Neural crest cell (in vitro differentiated cells): ENCODE measurements at regions not wholly inside any gene's neighbourhood (a gene's known extent, or its start where the extent isn't known, plus 50 kb on each side); places are given as distances from the start of the nearest gene placed in this dataset.

Source experiments
- DNase-seq: peaks from one replicate; pipeline ENCODE4 v3.0.0; 2021; ENCODE audit warnings: low read depth, mixed read lengths, low spot score
- H3K27ac Mint-ChIP-seq: one replicate; pipeline ENCODE4 v1.8.0; 2021; ENCODE audit warnings: mild to moderate bottlenecking, mixed read lengths; ENCODE audit not compliant: unreplicated experiment
- H3K27me3 Mint-ChIP-seq: 2 replicates; pipeline ENCODE4 v1.8.0; 2021; ENCODE audit warnings: low read depth, mild to moderate bottlenecking, mixed read lengths
- H3K36me3 Mint-ChIP-seq: 2 replicates; pipeline ENCODE4 v1.8.0; 2021; ENCODE audit warnings: low read depth, mild to moderate bottlenecking, mixed read lengths
- H3K4me1 Mint-ChIP-seq: 2 replicates; pipeline ENCODE4 v1.8.0; 2021; ENCODE audit warnings: mixed read lengths
- H3K4me3 Mint-ChIP-seq: one replicate; pipeline ENCODE4 v1.8.0; 2021; ENCODE audit warnings: mild to moderate bottlenecking, mixed read lengths
- H3K9me3 Mint-ChIP-seq: 2 replicates; pipeline ENCODE4 v1.8.0; 2021; ENCODE audit warnings: mixed read lengths
- CTCF ChIP-seq: fragments of 200-600 bp; sonication (generic); conservative IDR thresholded peaks from 2 replicates; pipeline ENCODE4 v1.5.0; 2021; ENCODE audit warnings: antibody characterized with exemption, mild to moderate bottlenecking

- H3K36me3 Mint-ChIP-seq: peaks cover 27% of the 10 kb centered on the region
- H3K4me1 Mint-ChIP-seq: no peaks in the 10 kb centered on the region
- no peak for TF ChIP-seq CTCF
- H3K27me3 Mint-ChIP-seq: no peaks in the 10 kb centered on the region
- H3K9me3 Mint-ChIP-seq: peaks cover 25% of the 10 kb centered on the region
- no peak overlapping the region for H3K4me3 Mint-ChIP-seq
- no peak overlapping the region for H3K27ac Mint-ChIP-seq
- DNase-seq: no peak
These were observed 1000.2 kb downstream of the TLE4 start for GRCh38 chr9:80571953-80572352.

GRCh38 chr9:80569236-80569635 lies 997.5 kb downstream of the TLE4 start:
- Mint-ChIP-seq H3K36me3 (peaks cover 25% of the 10 kb centered on the region), H3K27me3 (no peaks in the 10 kb centered on the region), H3K4me3 (no peak overlapping the region), H3K9me3 (peaks cover 21% of the 10 kb centered on the region), H3K27ac (no peak overlapping the region), H3K4me1 (no peaks in the 10 kb centered on the region)
- no peak for DNase-seq
- no peak for TF ChIP-seq CTCF

GRCh38 chr9:80561526-80561925 lies 989.8 kb downstream of the TLE4 start:
- Mint-ChIP-seq H3K27ac (no peak overlapping the region), H3K4me1 (no peaks in the 10 kb centered on the region), H3K9me3 (peaks cover 5% of the 10 kb centered on the region), H3K36me3 (no peaks in the 10 kb centered on the region), H3K27me3 (no peaks in the 10 kb centered on the region), H3K4me3 (no peak overlapping the region)
- DNase-seq: no peak
- no peak for TF ChIP-seq CTCF

GRCh38 chr9:80560976-80561375 lies 989.2 kb downstream of the TLE4 start:
- Mint-ChIP-seq H3K36me3 (no peaks in the 10 kb centered on the region), H3K27me3 (no peaks in the 10 kb centered on the region), H3K9me3 (peaks cover 5% of the 10 kb centered on the region), H3K4me1 (no peaks in the 10 kb centered on the region), H3K4me3 (no peak overlapping the region), H3K27ac (no peak overlapping the region)
- TF ChIP-seq CTCF: no peak
- DNase-seq: no peak

- no peaks in the 10 kb centered on the region for H3K36me3 Mint-ChIP-seq
- H3K4me3 Mint-ChIP-seq: no peak overlapping the region
- H3K4me1 Mint-ChIP-seq: peaks cover 9% of the 10 kb centered on the region
- no peak for DNase-seq
- TF ChIP-seq CTCF: no peak
- no peak overlapping the region for H3K27ac Mint-ChIP-seq
- no peaks in the 10 kb centered on the region for H3K27me3 Mint-ChIP-seq
- peaks cover 4% of the 10 kb centered on the region for H3K9me3 Mint-ChIP-seq
These were observed 985.5 kb downstream of the TLE4 start for GRCh38 chr9:80557256-80557655.

GRCh38 chr9:80556631-80557030 lies 984.9 kb downstream of the TLE4 start:
- Mint-ChIP-seq H3K9me3 (peaks cover 4% of the 10 kb centered on the region), H3K4me1 (peaks cover 9% of the 10 kb centered on the region), H3K27me3 (no peaks in the 10 kb centered on the region), H3K4me3 (no peak overlapping the region), H3K27ac (no peak overlapping the region), H3K36me3 (no peaks in the 10 kb centered on the region)
- no peak for TF ChIP-seq CTCF
- no peak for DNase-seq
